GM10248 (cell line): ENCODE measurements at regions not wholly inside any gene's neighbourhood (a gene's known extent, or its start where the extent isn't known, plus 50 kb on each side); places are given as distances from the start of the nearest gene placed in this dataset.

ENCODE experiments used
- CTCF ChIA-PET: fragments of 300-600 bp; sonication (Branson Sonifier 250); formaldehyde crosslinking; extraction: SDS; loops from one replicate; lab custom pipeline; 2021; ENCODE audit warnings: antibody characterized with exemption; lab: Yijun Ruan, JAX
- POLR2A ChIA-PET: fragments of 350-650 bp; sonication (Branson Sonifier 250); formaldehyde crosslinking; extraction: SDS; loops from one replicate; lab custom pipeline; 2020; ENCODE audit warnings: antibody characterized with exemption; lab: Yijun Ruan, JAX
- DNase-seq: peaks from one replicate; pipeline ENCODE4 v3.0.0; 2012; ENCODE audit errors: extremely low spot score
- TF ChIP-seq, protein P1 (sequence below): IDR thresholded peaks from 2 replicates; pipeline ENCODE4 v1.5.1; 2012; ENCODE audit warnings: mild to moderate bottlenecking, low read depth; ENCODE audit errors: extremely low read depth, missing control alignments, control extremely low read depth

- no peak for DNase-seq
- TF ChIP-seq, protein P1, sequence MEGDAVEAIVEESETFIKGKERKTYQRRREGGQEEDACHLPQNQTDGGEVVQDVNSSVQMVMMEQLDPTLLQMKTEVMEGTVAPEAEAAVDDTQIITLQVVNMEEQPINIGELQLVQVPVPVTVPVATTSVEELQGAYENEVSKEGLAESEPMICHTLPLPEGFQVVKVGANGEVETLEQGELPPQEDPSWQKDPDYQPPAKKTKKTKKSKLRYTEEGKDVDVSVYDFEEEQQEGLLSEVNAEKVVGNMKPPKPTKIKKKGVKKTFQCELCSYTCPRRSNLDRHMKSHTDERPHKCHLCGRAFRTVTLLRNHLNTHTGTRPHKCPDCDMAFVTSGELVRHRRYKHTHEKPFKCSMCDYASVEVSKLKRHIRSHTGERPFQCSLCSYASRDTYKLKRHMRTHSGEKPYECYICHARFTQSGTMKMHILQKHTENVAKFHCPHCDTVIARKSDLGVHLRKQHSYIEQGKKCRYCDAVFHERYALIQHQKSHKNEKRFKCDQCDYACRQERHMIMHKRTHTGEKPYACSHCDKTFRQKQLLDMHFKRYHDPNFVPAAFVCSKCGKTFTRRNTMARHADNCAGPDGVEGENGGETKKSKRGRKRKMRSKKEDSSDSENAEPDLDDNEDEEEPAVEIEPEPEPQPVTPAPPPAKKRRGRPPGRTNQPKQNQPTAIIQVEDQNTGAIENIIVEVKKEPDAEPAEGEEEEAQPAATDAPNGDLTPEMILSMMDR, result no peak
- CTCF ChIA-PET, result no interaction called here
- POLR2A ChIA-PET, result no interaction called here
These were observed 161.5 kb downstream of the AHR start for GRCh38 chr7:17460001-17460400.

GRCh38 chr7:17460665-17461064 lies 162.2 kb downstream of the AHR start:
- CTCF ChIA-PET, result no interaction called here
- TF ChIP-seq, protein P1, result no peak
- no peak for DNase-seq
- POLR2A ChIA-PET, result no interaction called here

GRCh38 chr7:17462131-17462631 lies 163.7 kb downstream of the AHR start:
- POLR2A ChIA-PET, result no interaction called here
- CTCF ChIA-PET, result no interaction called here
- no peak for DNase-seq

GRCh38 chr7:17463511-17464085 lies 165.1 kb downstream of the AHR start:
- TF ChIP-seq, protein P1, result no peak
- ChIA-PET POLR2A (no interaction called here), CTCF (interaction anchor here (0.7 to 2.0 kb wide), 5 partner anchors 9 to 60 kb away, joined by 3 to 7 read pairs (median 4); no protein-coding TSS in a partner anchor)
- no peak for DNase-seq

More at GRCh38 chr7:17462131-17462631, 163.7 kb downstream of the AHR start:
- TF ChIP-seq, protein P1, result no peak

GRCh38 chr7:17466216-17466615 lies 167.8 kb downstream of the AHR start:
- TF ChIP-seq, protein P1, result no peak
- DNase-seq, result no peak
- POLR2A ChIA-PET, result no interaction called here
- CTCF ChIA-PET, result interaction anchor here (1.0 to 1.4 kb wide), 3 partner anchors 9 to 34 kb away, joined by 3 to 6 read pairs (median 4); no protein-coding TSS in a partner anchor

DNA sequence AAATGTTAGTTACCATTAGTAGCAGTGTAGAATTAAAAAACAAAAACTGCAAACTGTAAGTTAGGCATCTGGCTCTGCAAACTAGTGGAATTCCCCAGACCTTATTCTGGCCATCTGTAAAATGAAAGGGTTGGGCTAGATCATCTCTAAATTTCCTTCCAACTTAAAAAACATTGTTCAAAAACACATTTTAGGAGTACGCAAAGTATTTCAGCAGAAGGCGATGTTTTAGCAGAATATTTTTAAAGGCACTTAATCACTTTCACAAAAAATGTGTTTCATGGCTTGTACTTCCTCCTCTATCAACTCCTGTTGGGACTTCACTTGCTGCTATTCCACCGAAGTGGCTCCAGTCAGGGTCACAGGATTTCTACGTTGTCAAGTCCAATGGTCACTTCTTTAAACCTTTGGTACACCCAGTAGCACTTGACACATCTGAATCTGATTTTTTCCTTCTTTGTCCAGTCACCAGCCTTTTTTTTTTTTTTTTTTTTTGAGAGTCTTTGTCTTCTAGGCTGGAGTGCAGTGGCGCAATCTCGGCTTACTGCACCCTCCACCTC lies 169.0 kb downstream of the AHR start:
- no peak for DNase-seq
- ChIA-PET CTCF (interaction anchor here (1.0 to 1.4 kb wide), 3 partner anchors 10 to 33 kb away, joined by 3 to 6 read pairs (median 4); no protein-coding TSS in a partner anchor), POLR2A (no interaction called here)
- TF ChIP-seq, protein P1, result no peak
